Cardiac septum (tissue), 1 donor: ENCODE measurements at regions not wholly inside any gene's neighbourhood (a gene's known extent, or its start where the extent isn't known, plus 50 kb on each side); places are given as distances from the start of the nearest gene placed in this dataset.
"Not testable (repeated sequence)": the region's sequence is repeated elsewhere in the genome, so short reads cannot be mapped to it uniquely, and the experiment has no call there.

Experiments
- DNase-seq: peaks from one replicate; pipeline ENCODE4 v3.0.0-alpha.2; 2020; ENCODE audit warnings: low spot score
- intact Hi-C: fragments of 100-400 bp; cut with DNase I; formaldehyde crosslinking; loops from one replicate; pipeline ENCODE4 v1.14.0; 2022
- donor health status: DM: no; HTN: no; CAD: no.

DNA sequence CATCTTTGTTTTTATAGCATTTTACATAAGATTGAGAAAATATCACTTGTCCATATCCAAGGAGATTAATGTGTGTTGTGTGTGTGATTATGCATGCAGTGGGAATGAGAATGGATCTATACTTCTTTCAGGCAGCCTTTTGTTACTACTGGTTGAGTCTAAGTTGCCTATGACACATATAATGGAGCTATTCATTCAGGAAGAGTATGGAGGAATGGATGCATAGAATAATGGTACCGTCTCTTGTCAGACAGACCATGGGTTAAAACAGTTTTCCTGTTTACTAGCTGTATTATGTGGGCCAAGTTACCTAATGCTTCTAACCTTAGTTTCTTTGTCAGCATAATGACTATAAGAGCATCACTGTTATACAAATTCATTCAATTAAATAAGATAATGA is 155.4 kb upstream of the KYNU start:
- intact Hi-C loops: no loop called here
- no peak for DNase-seq

DNA sequence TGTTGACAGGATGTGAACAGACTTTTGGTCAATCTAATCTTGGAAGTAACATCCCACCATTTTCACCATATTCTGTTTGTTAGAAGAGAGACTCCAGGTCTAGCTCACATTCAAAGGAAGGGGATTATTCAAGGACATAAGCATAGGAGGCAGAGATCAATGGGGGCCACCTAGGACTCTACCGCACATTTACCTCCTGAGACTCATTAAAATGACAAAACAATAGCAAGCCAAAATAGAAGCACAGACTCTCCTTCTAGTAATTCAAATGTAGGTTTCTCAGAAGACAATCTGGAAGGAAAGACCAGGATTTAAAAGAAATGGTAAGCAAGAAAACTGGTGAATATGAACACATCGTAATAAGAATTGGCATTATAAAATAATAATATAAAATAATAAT is 156.4 kb upstream of the KYNU start:
- intact Hi-C loops: no loop called here
- DNase-seq: no peak

DNA sequence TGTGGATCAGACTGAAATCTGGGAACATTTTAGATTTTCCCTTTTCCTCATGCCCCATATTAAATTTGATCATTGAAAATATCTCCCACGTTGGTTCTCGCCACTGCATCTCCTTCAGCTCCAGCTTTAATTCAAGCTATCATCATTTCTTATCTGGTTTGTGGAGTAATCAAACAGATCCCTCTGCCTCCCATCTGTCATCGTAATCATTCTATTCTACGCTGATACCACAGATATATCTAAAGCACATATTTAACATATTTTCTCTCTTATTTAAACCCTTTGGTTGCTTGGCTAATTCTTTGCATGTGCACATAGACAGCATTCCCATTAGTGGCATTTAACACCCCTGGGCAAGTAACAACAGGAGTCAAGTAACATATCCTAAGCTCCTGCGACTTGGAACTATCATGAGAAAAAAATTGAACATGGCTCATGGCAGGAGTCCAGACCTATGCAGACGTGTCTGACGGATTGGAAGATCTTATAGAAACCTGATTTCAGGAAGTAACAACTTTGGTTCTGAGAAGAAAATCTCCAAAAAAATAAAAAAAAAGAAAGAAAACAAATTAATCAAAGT is 158.8 kb upstream of the KYNU start:
- intact Hi-C loops: no loop called here
- DNase-seq: no peak

DNA sequence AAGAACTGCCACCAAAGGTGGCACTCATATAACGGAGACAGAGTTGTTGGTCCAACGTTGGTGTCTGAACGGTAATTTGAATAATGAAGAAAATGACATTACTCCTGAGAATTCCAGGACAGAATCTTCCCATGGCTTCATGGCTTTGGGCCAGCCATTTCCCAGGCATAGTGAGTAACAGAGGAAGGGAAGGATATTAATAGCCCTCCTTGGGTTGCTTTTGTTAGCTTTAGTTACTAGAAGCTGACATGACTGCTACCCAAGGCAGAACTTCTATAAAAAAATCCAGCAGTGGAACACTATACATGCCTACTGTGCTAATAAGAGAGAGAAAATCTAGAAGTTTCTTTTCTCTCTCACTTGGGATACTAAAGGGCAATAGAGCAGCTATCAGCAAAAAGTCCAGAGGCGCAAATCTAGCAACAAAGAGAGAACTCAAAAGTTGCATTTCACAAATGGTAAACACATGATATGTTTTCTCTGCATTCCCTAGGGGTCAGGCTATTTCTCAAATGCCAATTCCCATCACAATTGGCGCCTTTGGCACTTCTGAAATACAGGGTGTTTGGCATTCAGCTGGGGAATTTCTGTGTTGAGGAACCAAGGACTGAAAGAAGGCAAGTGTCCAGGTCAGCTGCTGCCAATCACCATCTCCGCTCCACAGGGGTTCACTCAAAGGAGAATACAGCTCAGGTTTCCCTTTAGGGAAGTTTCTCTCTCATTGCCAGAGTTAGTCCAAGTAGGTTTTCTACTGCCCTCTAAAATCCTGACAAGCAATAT is 160.8 kb upstream of the KYNU start:
- intact Hi-C loops: no loop called here
- no peak for DNase-seq

DNA sequence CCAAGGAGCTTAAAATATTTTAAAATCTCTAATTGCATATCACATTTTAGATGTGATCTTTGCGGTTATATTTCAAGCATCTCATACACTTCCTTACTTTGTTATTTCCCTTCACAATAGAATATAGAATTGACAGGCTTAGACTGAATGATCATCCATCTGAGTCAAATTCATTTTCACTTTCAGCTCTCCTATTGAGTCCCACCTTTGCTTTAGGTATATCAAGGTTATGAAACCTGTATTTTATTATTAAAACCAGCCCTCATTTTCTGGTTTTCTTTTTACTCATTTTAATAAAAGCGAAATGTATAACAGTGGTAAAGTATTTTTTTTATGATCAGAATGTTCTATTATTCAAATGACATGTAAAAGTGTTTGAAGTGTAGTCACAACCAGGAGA is 162.9 kb upstream of the KYNU start:
- intact Hi-C loops: no loop called here
- DNase-seq: no peak

DNA sequence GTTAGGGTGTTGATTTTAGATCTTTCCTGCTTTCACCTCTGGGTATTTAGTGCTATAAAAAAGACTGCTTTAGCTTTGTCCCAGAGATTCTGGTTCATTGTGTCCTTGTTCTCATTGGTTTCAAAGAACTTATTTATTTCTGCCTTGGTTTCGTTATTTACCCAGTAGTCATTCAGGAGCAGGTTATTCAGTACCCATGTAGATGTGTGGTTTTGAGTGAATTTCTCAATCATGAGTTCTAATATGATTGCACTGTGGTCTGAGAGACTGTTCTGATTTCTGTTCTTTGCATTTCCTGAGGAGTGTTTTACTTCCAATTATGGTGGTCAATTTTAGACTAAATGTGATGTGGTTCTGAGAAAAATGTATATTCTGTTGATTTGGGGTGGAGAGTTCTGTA is 167.1 kb upstream of the KYNU start:
- intact Hi-C loops: no loop called here
- no peak for DNase-seq

DNA sequence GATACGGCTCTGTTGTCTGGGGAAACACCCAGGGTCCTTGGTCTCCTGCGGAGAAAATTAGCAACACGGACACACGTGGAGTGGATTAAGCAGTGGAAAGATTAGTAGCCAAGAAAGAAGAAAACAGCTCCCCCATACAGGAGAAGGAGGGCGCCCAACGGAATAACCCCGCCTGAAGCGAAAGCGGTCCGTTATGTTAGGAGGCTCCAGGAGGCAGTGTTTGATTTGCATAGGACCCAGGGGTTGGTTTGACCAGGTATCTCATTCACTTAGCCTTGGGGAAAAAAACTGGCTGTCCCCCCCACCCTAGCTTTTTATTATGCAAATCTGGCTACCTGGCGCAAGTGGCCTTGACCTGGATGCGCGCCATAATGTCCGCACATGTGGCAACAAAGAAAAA is 170.1 kb upstream of the KYNU start:
- intact Hi-C loops: no loop called here
- no peak for DNase-seq

DNA sequence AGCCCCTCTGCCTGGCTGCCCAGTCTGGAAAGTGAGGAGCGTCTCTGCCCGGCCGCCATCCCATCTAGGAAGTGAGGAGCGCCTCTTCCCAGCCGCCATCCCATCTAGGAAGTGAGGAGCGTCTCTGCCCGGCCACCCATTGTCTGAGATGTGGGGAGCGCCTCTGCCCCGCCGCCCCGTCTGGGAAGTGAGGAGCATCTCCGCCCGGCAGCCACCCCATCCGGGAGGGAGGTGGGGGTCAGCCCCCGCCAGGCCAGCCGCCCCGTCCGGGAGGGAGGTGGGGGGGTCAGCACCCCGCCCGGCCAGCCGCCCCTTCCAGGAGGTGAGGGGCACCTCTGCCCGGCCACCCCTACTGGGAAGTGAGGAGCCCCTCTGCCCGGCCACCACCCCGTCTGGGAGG is 175.1 kb upstream of the KYNU start:
- intact Hi-C loops, DNase-seq: not testable (repeated sequence)

DNA sequence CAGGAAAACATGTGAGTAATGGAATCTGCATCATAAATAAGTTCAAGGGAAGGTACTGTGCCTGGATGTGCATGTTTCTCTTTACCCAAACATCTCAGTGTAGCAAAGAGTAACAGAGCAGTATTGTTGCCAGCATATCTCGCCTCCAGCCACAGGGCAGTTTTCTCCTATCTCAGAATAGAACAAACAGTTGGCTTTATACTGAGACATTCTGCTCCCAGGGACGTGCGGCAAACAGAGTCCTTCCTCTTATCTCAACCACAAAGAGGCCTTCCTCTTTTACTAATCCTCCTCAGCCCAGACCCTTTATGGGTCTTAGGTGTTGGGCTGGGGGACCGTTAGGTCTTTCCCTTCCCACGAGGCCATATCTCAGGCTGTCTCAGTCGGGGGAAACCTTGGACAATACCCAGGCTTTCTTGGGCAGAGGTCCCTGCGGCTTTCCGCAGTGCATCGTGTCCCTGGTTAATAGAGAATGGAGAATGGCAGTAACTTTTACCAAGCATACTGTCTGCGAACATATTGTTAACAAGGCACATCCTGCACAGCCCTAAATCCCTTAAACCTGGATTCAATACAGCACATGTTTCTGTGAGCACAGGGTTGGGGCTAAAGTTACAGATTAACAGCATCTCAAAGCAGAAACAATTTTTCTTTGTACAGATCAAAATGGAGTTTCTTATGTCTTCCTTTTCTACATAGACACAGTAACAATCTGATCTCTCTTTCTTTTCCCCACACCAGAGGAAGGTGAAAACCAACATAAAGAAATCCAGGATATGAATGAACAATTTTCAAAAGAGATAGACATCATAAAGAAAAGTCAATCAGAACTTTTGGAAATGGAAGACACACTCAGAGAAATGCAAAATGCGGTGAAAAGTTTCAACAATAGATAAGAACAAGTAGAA is 181.9 kb upstream of the KYNU start:
- DNase-seq, intact Hi-C loops: not testable (repeated sequence)

DNA sequence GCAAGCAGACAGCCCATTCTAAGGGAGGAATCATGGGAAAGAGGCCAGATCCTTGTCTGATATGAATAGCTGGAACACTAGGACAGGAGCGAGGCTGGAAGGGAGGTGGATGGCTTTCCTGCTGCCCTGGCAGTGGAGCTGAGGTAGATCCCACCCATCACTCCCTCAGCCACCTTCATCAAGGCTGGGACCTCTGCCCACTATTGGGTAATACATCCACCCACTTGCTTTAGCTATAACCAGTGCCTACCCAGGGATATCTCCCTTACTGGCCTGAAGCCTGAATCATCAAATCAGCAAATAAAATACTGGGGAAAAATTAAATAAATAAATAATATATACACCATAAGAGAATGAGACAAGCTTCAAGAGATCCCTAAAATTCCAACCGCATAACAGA is 183.2 kb upstream of the KYNU start:
- DNase-seq: no peak
- intact Hi-C loops: no loop called here

DNA sequence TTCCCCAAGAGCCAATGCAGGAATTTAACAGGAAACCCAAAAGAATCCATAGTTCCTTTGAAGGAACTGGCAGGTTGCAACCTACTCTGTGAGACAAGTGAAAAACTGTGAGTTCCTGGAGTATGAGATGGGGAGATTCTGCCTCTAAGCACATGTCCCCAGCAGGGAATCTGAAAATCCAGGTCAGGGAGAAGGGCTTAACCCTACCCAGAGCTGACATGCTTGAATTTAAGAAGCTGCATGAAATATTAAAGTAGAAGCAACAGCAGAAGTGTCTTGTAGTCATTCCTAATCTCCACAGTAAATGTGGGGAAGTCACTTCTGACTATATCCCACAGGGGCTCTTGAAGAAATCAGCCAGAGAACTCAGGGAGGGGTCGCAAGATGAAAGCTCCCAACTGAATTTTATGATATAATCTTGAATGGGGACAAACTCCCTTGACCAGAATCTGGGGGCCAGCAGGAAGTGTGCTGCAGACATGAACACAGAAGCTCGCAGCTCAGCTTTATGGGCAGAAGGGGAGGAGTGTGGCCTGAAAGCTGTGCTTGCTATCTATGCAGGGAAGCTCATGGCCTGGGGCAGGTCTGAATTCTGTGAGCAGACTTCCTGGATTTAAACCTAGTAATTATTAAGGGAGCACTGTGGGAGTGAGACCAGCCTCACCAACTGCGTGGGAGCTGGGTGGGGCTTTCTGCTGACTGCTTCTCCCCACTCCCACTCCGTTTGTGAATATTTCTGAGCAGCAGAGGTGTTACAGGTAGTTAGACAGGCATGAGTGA is 184.1 kb upstream of the KYNU start:
- no peak for DNase-seq
- intact Hi-C loops: no loop called here

DNA sequence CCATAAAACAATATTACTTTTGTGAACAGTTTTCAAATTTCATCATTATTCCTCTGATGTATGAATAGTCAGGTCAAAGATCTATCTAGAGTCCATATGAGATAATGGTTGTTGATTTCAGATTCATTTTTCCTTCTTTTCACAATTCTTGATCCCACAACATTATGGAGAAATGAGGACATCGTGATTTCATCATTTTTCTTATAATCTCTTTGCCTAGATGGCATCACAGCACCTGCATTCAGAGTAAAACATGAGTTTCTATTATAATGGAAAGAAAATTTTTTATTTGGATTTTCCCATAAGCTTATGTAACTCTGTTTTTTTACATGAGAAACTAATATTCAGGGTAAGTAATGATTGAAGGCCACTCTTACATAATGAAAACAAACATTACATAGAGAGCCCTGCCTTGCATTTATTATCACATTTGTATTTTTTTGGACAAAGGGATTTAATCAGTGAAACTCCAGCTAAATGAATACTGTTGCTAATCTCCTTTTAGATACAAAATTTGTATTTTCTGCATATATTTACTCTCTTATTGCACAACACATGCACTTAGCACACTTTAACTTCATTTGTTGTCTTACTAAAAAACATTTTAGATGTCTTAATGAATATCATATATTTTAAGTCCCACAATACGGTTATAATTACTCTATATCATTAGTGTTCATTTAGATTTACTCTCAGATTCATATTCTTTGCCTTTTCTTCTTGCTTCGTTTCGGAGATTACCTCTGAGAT is 188.4 kb upstream of the KYNU start:
- intact Hi-C loops: no loop called here
- no peak for DNase-seq

DNA sequence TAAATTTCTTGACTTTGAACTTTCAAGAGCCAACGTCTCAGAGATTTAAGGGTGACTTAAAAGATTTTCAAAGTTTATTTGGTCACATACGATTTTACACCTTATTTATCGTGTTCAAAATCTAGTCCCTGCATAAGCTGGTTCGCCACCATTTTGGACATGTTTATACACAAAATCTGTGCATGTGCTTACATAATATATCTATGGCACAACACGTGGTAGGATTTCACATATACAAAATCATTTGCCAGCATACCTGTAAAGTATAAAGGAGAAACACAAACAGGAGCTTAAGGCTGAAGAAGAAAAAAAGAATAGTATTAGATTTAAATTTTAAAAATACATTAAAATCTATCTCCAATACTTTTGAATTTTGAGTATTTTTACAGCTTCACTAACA is 190.0 kb upstream of the KYNU start:
- DNase-seq: no peak
- intact Hi-C loops: no loop called here

DNA sequence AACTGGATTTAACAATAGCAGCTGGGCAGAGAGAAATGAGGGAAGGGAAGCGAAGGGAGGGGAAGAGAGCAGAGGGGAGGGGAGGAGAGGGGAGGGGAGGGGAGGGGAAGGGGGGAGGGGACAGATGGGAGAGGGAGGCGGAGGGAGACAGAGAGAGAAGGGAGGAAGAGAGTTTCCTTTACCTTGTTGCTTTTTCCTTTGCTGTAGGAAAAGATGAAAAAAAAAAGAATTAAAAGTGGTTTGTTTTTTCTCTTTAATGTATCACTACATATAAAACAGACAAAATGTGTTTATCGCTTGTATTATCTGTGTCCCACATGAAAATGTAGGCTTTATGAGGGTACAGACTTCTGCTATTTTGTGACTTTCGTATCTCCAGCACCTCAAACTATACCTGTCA is 190.4 kb upstream of the KYNU start:
- intact Hi-C loops: no loop called here
- DNase-seq: no peak

DNA sequence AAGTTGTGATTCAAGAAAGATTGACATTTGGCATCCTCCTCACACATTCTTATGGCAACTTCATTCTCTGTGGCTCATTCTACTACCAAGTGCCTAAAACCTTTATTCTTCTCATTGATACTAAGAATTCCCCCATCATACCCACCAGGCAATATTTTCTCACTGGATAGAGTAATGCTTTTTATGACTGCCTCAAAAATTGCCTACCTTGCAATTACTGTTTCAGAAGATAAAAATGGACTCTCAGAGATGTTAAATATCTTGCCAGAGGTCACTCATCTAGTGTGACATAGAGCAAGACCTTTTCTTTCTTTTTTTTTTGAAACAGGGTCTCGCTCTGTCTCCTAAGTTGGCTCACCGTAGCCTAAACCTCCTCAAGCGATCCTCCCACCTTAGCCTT is 192.8 kb upstream of the KYNU start:
- intact Hi-C loops: loop anchor here (5.0 kb wide), 1 partner anchor 298 kb away; no protein-coding TSS in a partner anchor
- DNase-seq: no peak

DNA sequence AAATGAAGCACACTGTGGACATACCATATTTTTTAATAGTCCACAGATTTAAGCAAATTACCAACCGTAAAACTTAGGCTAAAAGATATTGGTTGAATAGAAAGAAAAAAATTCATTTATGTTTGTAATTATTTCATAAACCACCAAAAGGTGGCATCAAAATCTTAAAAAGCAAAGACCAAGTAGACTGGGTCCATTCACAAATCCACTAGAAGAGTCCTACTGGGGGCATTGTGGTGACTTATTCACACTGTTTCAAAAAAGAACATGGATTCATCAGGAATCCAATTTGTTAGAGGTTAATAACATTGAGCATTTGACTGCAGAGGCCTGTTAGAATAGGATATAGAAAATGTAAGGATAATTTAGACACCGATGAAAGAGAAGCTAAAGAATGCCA is 194.9 kb upstream of the KYNU start:
- intact Hi-C loops: loop anchor here (5.0 kb wide), 1 partner anchor 300 kb away; no protein-coding TSS in a partner anchor
- DNase-seq: no peak

DNA sequence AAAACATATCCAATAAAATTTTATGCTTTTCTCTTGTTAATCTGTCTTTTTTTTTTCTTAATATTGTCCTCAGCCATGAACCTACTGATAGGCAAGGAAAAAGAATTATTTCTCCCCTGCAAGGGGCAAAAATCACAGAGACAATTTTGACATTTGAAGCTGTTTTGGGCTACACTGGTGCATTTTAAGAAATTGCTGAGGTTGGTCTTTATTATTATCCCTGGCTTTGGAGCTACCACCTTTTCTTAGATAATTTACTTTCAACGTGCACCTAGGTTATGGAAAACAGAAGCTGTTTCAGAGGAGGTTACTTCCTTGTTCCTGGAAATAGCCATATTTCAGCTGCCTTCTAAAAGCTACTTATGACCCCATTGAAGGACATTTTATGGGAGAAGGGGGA is 195.5 kb upstream of the KYNU start:
- DNase-seq: no peak
- intact Hi-C loops: loop anchor here (5.0 kb wide), 1 partner anchor 300 kb away; no protein-coding TSS in a partner anchor

DNA sequence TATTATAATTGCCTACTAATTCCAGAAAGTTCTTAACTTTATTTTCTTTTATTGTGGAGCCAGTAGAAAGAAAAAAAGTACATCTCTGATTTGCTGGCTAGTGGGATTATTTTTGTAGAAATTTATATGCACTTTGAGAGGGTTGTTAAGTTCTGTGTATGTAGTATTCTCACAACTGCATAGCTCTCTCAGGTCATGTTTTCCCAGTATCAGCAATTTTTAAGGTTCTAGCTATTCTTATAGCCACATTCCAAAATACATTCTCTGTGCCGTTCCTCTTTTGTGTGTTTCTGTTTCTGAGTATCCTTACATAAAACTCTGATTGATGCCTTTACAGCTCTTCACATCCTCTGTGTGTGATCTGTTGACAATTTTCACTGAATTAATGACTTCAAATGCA is 199.3 kb upstream of the KYNU start:
- intact Hi-C loops: no loop called here
- no peak for DNase-seq

DNA sequence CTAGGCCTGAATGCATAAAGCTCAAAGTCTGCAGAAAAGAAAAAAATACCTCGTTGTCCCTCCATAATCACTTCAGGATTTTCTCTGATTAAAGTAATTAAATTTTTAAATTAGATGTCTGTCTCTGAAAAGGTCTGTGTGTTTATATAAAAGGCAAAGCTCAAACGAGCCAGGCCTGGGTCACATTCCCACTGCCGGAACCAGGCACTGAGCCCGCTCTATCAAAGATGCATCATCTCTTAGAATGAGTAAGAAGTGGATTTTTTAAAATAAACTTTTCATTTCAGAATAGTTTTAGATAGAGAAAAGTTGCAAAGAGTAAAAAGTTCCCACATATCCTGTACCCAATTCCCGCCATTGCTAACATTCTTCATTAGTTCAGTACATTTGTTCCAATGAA is 202.1 kb upstream of the KYNU start:
- intact Hi-C loops: no loop called here
- no peak for DNase-seq
